ENCODE measurements at regions not wholly inside any gene's neighbourhood (a gene's known extent, or its start where the extent isn't known, plus 50 kb on each side); places are given as distances from the start of the nearest gene placed in this dataset.

GRCh38 chr2:15763106-15763821 lies 171.6 kb downstream of the DDX1 start:
- WGBS, 5 donors: 88 to 94% (median 92%) methylated on average over 12 to 19 of the region's 19 CpGs
- H3K4me3 ChIP-seq: no peak overlapping the region
- intact Hi-C loops (cut with DNase I; ENCODE audit: low total_unique reads): no loop called here
- no peak for DNase-seq
- no peaks in the 10 kb centered on the region for H3K27me3 ChIP-seq (replicated peaks in 1 of 7)
- H3K27ac ChIP-seq: no peak overlapping the region
- TF ChIP-seq POLR2AphosphoS5 (IDR thresholded peaks at IDR 0.05) (no peak), POLR2A (IDR thresholded peaks at IDR 0.05) (no peak), CTCF (IDR thresholded peaks at IDR 0.05 in 8 of 11, conservative IDR thresholded peaks at IDR 0.05 in 3 of 11) (no peak)
- no peaks in the 10 kb centered on the region for H3K36me3 ChIP-seq
- H3K4me1 ChIP-seq: peaks cover 0 to 9% (median 0%) of the 10 kb centered on the region in 6 donors
- H3K9me3 ChIP-seq: no peaks in the 10 kb centered on the region

- no peak for DNase-seq
- Histone ChIP-seq H3K27me3 (replicated peaks in 1 of 7) (no peaks in the 10 kb centered on the region), H3K4me1 (peaks cover 0 to 9% (median 0%) of the 10 kb centered on the region in 6 donors), H3K9me3 (no peaks in the 10 kb centered on the region), H3K36me3 (no peaks in the 10 kb centered on the region), H3K4me3 (no peak overlapping the region), H3K27ac (no peak overlapping the region)
- intact Hi-C loops (cut with DNase I; ENCODE audit: low total_unique reads): no loop called here
- TF ChIP-seq POLR2AphosphoS5 (IDR thresholded peaks at IDR 0.05) (no peak), CTCF (IDR thresholded peaks at IDR 0.05 in 8 of 11, conservative IDR thresholded peaks at IDR 0.05 in 3 of 11) (no peak), POLR2A (IDR thresholded peaks at IDR 0.05) (no peak)
- whole genome bisulfite sequencing, 5 donors: 87 to 95% (median 92%) methylated on average over 12 to 14 of the region's 14 CpGs
These were observed 172.4 kb downstream of the DDX1 start for GRCh38 chr2:15763822-15764682.

- no peak overlapping the region for H3K4me3 ChIP-seq
- no peak for DNase-seq
- no peaks in the 10 kb centered on the region for H3K27me3 ChIP-seq (replicated peaks in 1 of 7)
- H3K36me3 ChIP-seq: no peaks in the 10 kb centered on the region
- H3K27ac ChIP-seq: no peak overlapping the region
- intact Hi-C loops (cut with DNase I; ENCODE audit: low total_unique reads): no loop called here
- TF ChIP-seq POLR2AphosphoS5 (IDR thresholded peaks at IDR 0.05) (no peak), POLR2A (IDR thresholded peaks at IDR 0.05) (no peak), CTCF (IDR thresholded peaks at IDR 0.05 in 8 of 11, conservative IDR thresholded peaks at IDR 0.05 in 3 of 11) (no peak)
- WGBS, 5 donors: 81 to 93% (median 88%) methylated on average over 4 of the region's 4 CpGs
- no peaks in the 10 kb centered on the region for H3K9me3 ChIP-seq
- peaks cover 0 to 9% (median 0%) of the 10 kb centered on the region in 6 donors for H3K4me1 ChIP-seq
These were observed 173.0 kb downstream of the DDX1 start for GRCh38 chr2:15764683-15765011.

GRCh38 chr2:15765211-15765610 lies 173.5 kb downstream of the DDX1 start:
- intact Hi-C loops (cut with DNase I; ENCODE audit: low total_unique reads): no loop called here
- peaks cover 0 to 8% (median 0%) of the 10 kb centered on the region in 6 donors for H3K4me1 ChIP-seq
- H3K27me3 ChIP-seq (replicated peaks in 1 of 7): no peaks in the 10 kb centered on the region
- WGBS, 5 donors: 65 to 95% (median 89%) methylated on average over 5 of the region's 5 CpGs
- no peak for TF ChIP-seq CTCF (IDR thresholded peaks at IDR 0.05 in 8 of 11, conservative IDR thresholded peaks at IDR 0.05 in 3 of 11)
- no peak for TF ChIP-seq POLR2A (IDR thresholded peaks at IDR 0.05)
- no peak for TF ChIP-seq POLR2AphosphoS5 (IDR thresholded peaks at IDR 0.05)
- no peak overlapping the region for H3K4me3 ChIP-seq
- H3K27ac ChIP-seq: no peak overlapping the region
- DNase-seq: no peak
- no peaks in the 10 kb centered on the region for H3K36me3 ChIP-seq
- H3K9me3 ChIP-seq: no peaks in the 10 kb centered on the region

Data from spleen (tissue), 11 donors.